ENCODE measurements at regions not wholly inside any gene's neighbourhood (a gene's known extent, or its start where the extent isn't known, plus 50 kb on each side); places are given as distances from the start of the nearest gene placed in this dataset.

DNA sequence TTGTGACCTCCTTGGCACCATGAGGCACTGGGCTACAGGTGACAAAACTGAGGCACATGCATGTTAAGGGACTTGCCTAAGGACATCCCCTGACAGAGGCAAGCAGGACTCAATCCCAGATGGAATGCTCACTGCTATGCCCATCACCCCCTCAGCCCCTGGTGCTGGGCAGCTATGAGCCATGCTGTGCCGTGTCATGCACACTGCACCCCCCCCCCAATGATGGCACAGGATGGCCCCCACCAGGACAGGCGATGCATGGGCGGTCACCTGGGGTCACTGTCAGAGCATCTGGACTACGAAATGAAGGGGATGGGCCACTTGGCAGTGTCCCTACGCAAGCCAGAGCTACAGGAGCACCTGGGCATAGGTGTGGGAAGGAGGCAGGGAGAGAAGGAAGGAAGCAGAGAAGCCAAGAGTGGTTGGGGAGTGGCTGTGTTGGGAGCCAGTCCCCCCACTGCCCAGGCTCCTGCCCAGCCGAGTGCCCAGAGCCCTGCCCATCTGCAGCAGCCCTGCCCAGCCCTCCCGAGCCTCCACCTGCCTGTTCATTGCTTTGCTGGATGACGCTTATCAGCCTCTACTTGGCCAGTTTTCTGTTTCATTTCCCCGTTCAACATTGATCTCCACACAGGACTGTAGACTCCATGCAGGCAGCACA, 84.9 kb upstream of the DIO3 start:
- DNase-seq = no peak

GRCh38 chr14:101476916-101477553, 84.3 kb upstream of the DIO3 start:
- no peak for DNase-seq

DNA sequence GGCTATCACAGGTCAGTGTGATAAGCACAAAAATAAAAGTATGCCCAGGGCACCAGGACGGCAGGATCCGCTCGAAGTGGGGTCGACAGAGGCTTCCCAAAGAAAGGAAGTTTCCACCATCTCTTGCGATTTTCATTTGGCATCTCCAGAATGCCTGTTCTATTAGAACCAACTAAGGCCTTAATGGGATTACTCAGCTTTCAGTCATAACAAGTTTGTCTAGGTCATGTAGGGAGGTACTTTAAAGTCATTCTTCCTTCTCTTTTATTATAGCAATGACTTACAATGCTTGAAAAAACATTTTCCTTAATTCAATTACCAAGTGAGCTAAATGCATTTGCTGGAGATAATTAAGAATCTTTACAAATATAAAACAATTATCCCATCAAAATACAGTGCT, 83.6 kb upstream of the DIO3 start:
- DNase-seq = no peak

- no peak for DNase-seq
Observed at GRCh38 chr14:101478096-101478495, 83.2 kb upstream of the DIO3 start.

GRCh38 chr14:101478796-101479410, 82.4 kb upstream of the DIO3 start:
- no peak for DNase-seq

DNA sequence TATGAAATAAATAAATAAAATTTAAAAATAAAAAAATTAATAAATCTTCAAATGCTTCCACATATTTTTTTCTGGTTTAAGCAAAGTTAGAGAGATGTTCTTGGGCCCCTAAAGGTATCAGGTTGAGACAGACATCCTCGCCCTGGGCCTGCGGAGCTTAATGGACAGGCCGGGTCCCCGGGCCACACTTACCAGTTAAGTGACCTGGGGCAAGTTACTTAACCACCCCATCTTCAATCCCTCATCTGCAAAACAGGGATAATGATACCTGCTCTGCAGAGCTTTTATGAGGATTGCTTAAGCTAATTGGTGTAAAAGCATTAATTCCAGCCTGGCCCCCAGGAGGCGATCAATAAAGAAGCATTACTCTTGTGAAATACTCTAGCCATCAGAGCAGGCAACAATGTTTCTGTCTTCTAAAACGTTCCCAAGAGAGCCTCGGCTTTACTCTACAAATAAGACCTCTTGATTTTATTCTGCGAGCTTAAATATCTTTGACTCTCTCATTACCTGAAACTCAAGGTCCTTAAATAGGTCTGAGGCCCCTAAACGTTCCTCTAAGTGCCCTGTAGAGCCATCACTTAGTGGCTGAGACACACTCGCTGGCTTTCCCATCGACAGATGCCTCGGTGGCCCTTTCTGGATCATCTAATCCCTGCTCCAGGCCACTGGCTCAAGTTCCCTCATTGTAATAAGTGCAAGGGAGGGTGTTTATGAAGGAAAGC, 81.1 kb upstream of the DIO3 start:
- no peak for DNase-seq

GRCh38 chr14:101480747-101481530, 80.4 kb upstream of the DIO3 start:
- DNase-seq = no peak

- DNase-seq = no peak
Observed at GRCh38 chr14:101481557-101481956, 79.7 kb upstream of the DIO3 start.

DNA sequence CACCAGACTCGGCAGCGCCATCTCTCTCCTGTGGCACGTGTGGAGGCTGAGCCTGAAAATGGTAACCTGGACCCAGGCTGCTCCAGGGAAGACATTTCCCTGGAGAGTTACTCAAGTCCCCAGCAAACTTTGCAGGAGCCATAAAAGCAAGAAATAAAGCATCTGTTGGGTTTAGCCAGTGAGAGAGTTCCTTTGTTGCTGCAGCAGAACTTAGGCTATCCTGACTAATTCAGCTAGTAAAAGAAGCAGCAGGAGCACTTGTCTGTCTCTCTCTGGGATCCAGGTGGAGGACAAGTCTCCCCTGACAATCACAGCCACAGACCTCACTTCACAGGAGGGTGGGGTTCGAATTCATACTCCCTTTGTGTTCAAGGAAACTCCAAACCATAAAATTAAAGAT, 79.2 kb upstream of the DIO3 start:
- DNase-seq = no peak

- no peak for DNase-seq
Observed at GRCh38 chr14:101483829-101484228, 77.5 kb upstream of the DIO3 start.

DNA sequence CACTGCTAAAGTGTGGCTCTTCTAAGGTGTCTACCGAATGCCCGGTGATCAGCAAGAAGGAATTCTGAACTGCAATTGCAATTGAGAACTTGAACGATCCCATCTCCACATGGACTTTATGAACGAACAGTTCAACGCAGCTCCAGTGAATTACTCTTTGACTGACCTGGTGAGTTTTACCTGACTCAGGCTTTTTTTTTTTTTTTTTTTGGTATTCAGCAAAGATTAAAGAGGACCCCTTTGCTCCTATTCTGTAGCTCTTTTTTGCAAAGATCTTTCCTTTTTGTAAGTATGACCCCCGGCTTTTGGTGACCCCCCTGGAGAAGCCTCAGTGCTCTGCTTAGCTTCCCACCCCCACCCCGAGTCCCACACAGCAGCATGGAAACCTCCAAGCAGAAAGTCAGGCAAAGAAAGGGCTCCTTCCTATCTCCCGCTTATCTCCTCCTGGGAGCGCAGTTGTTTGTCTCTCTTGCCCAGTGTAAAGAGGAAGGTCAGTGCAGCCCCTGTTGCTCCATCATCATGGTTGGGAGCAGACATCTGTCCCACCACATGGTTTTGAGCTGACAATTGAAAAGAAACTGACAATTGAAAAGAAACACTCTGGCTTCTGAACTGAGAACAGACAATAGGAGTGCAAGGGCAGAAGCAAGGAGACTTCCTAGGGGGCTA, 72.1 kb upstream of the DIO3 start:
- DNase-seq = no peak

DNA sequence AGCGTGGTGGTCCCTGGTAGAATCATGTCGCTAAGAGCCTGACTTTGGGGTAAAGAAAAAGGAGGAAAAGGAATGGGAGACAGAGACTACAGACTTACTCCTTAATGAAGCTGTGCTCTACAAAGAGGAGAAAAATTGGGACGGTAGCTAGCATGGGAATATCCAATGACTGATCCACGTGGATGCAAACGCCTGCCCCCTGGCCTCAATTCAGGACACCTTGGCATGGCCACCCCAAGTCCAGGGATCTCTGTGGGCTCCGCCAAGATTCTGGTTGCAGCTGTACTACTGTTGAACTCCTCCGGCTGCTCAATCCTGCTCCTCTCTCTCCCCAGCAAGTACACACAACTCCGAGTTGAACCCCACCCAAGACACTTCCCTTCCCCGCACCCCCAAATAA, 70.5 kb upstream of the DIO3 start:
- DNase-seq = no peak

GRCh38 chr14:101491841-101492240, 69.5 kb upstream of the DIO3 start:
- no peak for DNase-seq

GRCh38 chr14:101492716-101493115, 68.6 kb upstream of the DIO3 start:
- no peak for DNase-seq

DNA sequence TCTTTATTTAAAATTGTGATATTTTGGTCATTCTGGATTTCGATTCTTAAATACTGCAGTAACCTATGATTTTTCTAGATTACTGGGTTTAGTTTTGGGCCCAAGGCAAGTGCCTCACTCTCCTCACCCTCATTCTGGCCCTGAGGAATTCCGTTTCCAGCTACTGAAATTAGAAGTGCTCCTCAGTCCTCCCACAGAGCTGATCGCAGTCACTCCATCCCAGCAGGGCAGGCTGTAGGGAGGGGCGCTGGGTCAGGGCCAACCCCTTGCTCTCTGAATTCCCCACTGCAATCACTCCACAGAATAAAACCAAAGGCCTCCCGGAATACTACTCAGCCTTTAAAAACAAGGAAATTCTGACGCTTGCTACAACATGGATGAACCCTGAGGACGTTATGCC, 66.5 kb upstream of the DIO3 start:
- no peak for DNase-seq

DNA sequence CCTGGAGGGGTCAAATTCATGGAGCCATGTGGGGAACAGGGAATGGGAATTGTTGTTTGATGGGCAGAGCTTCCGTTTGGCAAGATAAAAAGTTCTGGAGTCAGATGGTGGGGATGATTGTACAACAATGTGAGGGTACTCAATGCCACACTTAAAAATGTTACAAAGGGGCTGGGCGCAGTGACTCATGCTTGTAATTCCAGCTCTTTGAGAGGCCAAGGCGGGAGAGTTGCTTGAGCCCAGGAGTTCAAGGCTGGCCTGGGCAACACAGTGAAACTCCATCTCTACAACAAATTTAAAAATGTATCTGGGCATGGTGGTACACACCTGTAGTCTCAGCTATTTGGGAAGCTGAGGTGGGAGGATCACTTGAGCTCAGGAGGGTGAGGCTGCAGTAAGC, 66.0 kb upstream of the DIO3 start:
- no peak for DNase-seq

DNA sequence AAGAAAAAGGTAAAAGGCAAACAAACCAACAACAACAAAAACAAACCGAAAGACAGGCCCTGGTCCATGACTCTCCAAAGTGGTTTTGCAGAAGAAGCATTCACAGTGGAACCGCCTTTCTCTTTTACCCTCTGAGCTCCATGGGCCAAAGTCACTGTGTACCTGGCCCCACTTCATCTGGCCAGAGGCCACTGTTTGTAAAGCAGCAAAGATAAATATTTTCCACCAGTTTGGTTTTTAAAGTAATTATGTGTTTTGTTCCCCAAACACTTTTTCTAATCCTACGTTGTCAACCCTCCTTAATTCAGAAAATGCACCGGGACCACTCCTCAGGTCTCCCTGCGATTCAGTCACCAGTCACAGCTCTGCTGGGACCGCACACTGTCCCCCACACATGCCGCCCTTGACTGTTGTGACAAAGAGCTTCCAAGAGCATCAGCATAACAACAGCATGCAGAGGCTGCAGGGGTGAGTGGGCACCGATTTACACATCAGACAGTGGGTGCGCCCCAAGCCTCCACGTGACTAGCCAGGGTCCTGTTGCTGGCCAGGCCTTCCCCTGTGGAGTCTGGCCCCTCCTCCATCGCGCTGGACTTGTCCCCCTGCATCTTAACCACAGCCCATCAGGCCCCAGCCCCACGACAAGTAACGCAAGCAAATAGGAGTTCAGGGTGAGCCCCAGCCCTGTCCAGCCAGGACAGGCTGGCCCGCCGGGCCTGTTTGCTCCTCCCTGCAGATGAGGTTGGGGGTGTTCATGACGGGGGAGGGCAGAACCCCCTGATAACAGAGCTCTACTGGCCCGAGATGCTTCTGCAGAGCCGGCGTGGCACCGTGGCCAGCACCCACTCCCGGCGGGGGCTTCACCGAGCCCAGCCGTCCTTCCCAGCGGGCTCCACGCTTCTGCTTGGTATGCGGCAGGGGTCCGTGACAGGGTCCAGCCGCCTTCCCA, 65.2 kb upstream of the DIO3 start:
- no peak for DNase-seq

DNA sequence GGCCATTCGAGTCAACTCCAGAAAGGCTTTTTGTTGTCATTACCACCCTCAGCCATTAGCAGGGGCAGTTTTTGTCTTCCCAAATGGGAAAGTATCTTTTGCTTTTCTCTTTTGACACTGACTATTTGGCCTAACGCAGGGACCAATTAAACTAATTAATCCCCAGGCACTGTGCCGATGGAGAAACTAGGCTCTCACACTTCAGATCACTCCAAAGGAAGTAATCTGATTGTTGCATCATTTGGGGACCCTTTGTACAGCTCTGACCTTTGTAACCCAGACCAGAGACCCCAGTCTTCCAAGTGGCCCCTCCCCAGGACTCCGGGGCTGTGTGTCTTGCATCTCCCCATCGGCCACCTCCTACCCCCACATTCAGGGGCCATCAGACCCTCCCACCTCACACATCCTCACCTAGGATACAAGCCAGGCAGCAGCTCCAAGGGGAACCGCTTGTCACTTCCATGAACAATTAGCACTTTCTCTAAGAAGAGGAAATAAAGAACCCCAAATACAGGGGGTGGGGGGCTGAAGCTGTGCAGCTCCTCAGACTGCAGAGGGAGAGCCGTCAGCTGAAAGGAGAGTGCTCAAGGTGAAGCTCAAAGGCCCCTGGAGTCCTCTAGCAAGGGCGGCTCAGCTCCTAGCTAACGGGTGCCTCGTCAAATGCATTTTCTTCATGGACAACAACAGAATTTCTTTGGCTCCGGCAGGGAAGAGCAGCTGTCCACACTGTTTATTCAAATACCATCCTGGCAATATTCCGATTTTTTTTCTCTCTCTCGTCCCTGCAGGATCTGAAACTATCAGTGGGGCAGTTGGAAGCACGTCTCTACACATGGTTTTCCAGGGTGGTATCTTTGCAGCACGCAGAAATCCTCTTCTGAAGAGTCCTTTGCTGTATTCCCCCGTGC, 64.3 kb upstream of the DIO3 start:
- no peak for DNase-seq

DNA sequence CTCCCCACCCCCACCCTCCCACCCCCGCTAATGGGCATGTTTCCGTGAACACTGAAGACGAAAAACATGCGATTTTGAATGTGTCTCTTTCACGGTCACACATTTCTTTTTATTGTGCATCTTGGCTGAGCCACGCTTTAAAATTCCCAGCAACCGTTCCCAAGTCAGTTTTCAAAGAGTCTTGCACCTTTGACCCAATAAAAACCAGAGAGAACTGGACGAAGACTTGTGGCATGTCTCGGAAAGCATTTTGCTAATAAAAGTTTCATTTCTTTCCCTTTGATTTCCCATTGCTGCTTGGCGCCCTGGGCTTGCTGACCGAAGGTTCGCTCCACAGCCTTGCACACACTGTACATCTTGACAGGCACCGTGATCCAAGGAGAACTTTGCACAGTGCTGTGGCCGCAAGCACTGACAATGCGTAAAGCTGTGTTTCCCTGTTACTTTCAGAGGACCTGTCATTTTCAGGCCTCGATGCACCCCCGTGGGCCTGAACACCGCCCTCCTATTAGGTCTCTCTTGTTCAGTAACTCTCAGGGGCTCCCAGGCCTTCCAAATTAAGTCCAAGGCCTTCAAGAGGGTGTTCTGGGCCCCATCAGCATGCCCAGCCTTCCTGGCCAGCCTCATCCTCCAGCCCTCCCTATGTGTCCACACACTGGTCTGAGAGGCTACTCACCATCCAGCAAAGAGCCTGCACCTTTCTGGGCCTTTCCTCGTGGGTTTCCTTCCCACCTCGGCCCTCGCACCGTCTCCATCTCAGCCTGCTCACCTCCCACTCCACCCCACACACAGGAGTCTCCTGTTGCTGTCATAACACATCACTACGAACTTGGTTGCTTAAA, 63.4 kb upstream of the DIO3 start:
- no peak for DNase-seq

All from CD4-positive, alpha-beta T cell treated with Interferon alpha-2 for 1 hour (primary cell).